Gastrocnemius medialis (tissue), 4 donors: ENCODE measurements at regions not wholly inside any gene's neighbourhood (a gene's known extent, or its start where the extent isn't known, plus 50 kb on each side); places are given as distances from the start of the nearest gene placed in this dataset.

Source experiments
- ATAC-seq, 2 donors: fragments of 150-250 bp; one replicate each; pipeline ENCODE4 v1.9.1; 2016
- DNase-seq, 2 donors: peaks; one replicate each; pipeline ENCODE4 v3.0.0-alpha.2; 2019
- H3K27ac ChIP-seq, 4 donors: fragments of 200-600 bp; sonication (generic); 1 replicate in 1 of 4; 2 replicates in 3 of 4; pipeline ENCODE4 v1.5.1; 2016 to 2018; ENCODE audit warnings: mild to moderate bottlenecking in 2 of 4, moderate library complexity in 1 of 4
- H3K27me3 ChIP-seq, 3 donors: fragments of 200-600 bp; sonication (generic) in 2 of 3; 1 replicate in 1 of 3; 2 replicates in 2 of 3; pipeline versions ENCODE4 v1.5.1 to v1.6.0; 2016 to 2019; ENCODE audit warnings: mild to moderate bottlenecking in 1 of 3, moderate library complexity in 1 of 3
- H3K36me3 ChIP-seq, 2 donors: fragments of 200-600 bp; sonication (generic) in 1 of 2; one replicate each; pipeline ENCODE4 v1.5.1; 2017 to 2018
- H3K4me1 ChIP-seq, 2 donors: fragments of 200-600 bp; sonication (generic) in 1 of 2; one replicate each; pipeline ENCODE4 v1.5.1; 2016 to 2017; ENCODE audit warnings: mild to moderate bottlenecking in 2 of 2
- H3K4me3 ChIP-seq, 4 donors: fragments of 200-600 bp; sonication (generic) in 3 of 4; 1 replicate in 1 of 4; 2 replicates in 3 of 4; pipeline ENCODE4 v1.5.1; 2016 to 2019; ENCODE audit warnings: mild to moderate bottlenecking in 2 of 4
- H3K9me3 ChIP-seq, 3 donors: fragments of 200-600 bp; sonication (generic) in 2 of 3; 1 replicate in 1 of 3; 2 replicates in 2 of 3; pipeline ENCODE4 v1.5.1; 2016 to 2019
- POLR2A ChIP-seq, 2 donors: fragments of 450-650 bp; IDR thresholded peaks; one replicate each; pipeline ENCODE4 v1.6.1; 2017; ENCODE audit warnings: antibody characterized with exemption in 2 of 2, mild to moderate bottlenecking in 2 of 2, moderate library complexity in 2 of 2
- in situ Hi-C, 4 donors: fragments of 200-750 bp; cut with MboI; loops; one replicate each; pipeline versions ENCODE4 v1.15.0 to v1.8.0; 2017; ENCODE audit warnings: low sequenced_read_pairs in 4 of 4
- intact Hi-C: fragments of 100-400 bp; cut with DNase I; formaldehyde crosslinking; loops from one replicate; pipeline ENCODE4 v1.15.1; 2023; ENCODE audit warnings: low total_unique reads
- TF ChIP-seq, protein P1 (sequence below), 5 experiments: fragments of 450-650 bp in 3 of 5; fragments of 200-600 bp in 2 of 5; sonication (generic) in 2 of 5; IDR thresholded peaks in 4 of 5; conservative IDR thresholded peaks in 1 of 5; 1 replicate in 4 of 5; 2 replicates in 1 of 5; pipeline ENCODE4 v1.5.1; 2016 to 2019; ENCODE audit warnings: antibody characterized with exemption in 5 of 5, mild to moderate bottlenecking in 3 of 5, moderate library complexity in 3 of 5

DNA sequence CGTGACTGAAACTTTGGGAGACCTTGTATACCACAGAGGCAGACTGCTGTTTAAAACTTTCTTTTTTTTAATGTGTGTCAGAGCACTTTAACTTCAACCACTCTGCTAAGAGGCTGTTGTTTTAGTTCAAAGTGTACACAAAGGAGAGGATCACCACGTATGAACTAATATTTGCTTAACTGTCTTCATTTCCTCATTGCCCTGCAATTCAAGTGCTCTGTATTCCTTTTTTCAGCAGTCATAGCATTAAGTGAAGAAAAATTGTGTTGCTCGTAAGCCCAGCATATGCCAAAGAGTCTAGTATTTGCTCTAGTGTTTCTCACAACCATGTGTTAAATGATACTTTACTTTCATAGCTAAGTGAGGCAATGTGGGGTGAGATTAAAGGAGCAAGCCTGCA lies 63.0 kb upstream of the HHIP start:
- no peak overlapping the region for H3K27ac ChIP-seq
- ATAC-seq (no peak), DNase-seq (no peak)
- no peaks in the 10 kb centered on the region for H3K9me3 ChIP-seq
- H3K4me3 ChIP-seq, result no peak overlapping the region
- H3K4me1 ChIP-seq, result no peaks in the 10 kb centered on the region
- H3K36me3 ChIP-seq, result no peaks in the 10 kb centered on the region
- no peaks in the 10 kb centered on the region for H3K27me3 ChIP-seq
- no peak for TF ChIP-seq POLR2A (IDR thresholded peaks at IDR 0.05)
- TF ChIP-seq, protein P1, sequence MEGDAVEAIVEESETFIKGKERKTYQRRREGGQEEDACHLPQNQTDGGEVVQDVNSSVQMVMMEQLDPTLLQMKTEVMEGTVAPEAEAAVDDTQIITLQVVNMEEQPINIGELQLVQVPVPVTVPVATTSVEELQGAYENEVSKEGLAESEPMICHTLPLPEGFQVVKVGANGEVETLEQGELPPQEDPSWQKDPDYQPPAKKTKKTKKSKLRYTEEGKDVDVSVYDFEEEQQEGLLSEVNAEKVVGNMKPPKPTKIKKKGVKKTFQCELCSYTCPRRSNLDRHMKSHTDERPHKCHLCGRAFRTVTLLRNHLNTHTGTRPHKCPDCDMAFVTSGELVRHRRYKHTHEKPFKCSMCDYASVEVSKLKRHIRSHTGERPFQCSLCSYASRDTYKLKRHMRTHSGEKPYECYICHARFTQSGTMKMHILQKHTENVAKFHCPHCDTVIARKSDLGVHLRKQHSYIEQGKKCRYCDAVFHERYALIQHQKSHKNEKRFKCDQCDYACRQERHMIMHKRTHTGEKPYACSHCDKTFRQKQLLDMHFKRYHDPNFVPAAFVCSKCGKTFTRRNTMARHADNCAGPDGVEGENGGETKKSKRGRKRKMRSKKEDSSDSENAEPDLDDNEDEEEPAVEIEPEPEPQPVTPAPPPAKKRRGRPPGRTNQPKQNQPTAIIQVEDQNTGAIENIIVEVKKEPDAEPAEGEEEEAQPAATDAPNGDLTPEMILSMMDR (IDR thresholded peaks at IDR 0.05 in 4 of 5, conservative IDR thresholded peaks at IDR 0.05 in 1 of 5), result no peak
- intact Hi-C loops (no loop called here), in situ Hi-C loops (no loop called here)

- Histone ChIP-seq H3K4me1 (no peaks in the 10 kb centered on the region), H3K9me3 (no peaks in the 10 kb centered on the region), H3K27me3 (no peaks in the 10 kb centered on the region), H3K36me3 (no peaks in the 10 kb centered on the region), H3K4me3 (no peak overlapping the region), H3K27ac (no peak overlapping the region)
- in situ Hi-C loops, result no loop called here
- ATAC-seq (no peak), DNase-seq (no peak)
- TF ChIP-seq, protein P1 (IDR thresholded peaks at IDR 0.05 in 4 of 5, conservative IDR thresholded peaks at IDR 0.05 in 1 of 5), result no peak
- TF ChIP-seq POLR2A (IDR thresholded peaks at IDR 0.05), result no peak
- intact Hi-C loops, result no loop called here
Measured at GRCh38 chr4:144583658-144584057, 62.3 kb upstream of the HHIP start.

DNA sequence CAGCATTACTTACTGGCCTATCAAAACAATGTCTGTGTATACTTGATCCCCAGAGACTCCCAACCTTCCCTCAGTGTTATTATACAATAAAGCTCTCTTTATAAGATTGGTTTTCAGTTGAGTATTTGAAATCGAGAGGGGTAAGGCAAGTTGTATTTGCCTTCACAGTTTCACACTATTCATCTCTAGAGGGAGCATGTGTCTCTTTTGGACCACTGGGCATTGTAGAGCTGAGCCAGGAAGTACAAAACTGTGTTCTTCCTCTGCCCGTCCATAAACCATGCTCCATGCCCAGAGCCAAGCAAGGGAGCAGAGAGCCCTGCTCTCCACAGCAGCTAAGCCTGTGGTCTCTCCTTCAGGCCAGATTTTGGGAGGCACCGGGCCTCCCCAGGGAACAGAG lies 61.5 kb upstream of the HHIP start:
- Histone ChIP-seq H3K27me3 (no peaks in the 10 kb centered on the region), H3K4me1 (no peaks in the 10 kb centered on the region), H3K27ac (no peak overlapping the region), H3K36me3 (no peaks in the 10 kb centered on the region), H3K4me3 (no peak overlapping the region), H3K9me3 (no peaks in the 10 kb centered on the region)
- in situ Hi-C loops (no loop called here), intact Hi-C loops (no loop called here)
- DNase-seq (no peak), ATAC-seq (no peak)
- TF ChIP-seq, protein P1 (IDR thresholded peaks at IDR 0.05 in 4 of 5, conservative IDR thresholded peaks at IDR 0.05 in 1 of 5), result no peak
- no peak for TF ChIP-seq POLR2A (IDR thresholded peaks at IDR 0.05)

DNA sequence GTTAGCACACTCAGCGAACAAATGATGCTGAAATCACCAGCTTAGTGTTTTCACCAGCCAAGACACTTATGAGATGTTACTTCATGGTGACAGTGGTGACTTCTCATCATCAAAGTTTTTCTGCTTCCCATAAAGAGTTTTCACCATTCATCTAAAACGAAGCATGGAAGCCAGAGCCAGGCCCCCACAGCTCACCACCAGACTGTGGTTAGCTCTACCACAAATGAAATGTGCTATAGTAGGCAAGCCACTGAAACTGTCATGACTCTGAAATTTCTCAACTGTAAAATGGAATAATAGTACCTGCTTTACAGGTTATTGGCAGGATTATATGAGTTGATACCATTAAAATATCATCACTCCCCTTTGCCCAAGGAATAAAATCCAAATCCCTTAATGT lies 56.4 kb upstream of the HHIP start:
- Histone ChIP-seq H3K4me3 (no peak overlapping the region), H3K27ac (no peak overlapping the region), H3K36me3 (no peaks in the 10 kb centered on the region), H3K4me1 (no peaks in the 10 kb centered on the region), H3K27me3 (no peaks in the 10 kb centered on the region), H3K9me3 (no peaks in the 10 kb centered on the region)
- ATAC-seq, result no peak
- no peak for TF ChIP-seq POLR2A (IDR thresholded peaks at IDR 0.05)
- TF ChIP-seq, protein P1 (IDR thresholded peaks at IDR 0.05 in 4 of 5, conservative IDR thresholded peaks at IDR 0.05 in 1 of 5), result no peak
- intact Hi-C loops (no loop called here), in situ Hi-C loops (no loop called here)
- DNase-seq, result no peak

DNA sequence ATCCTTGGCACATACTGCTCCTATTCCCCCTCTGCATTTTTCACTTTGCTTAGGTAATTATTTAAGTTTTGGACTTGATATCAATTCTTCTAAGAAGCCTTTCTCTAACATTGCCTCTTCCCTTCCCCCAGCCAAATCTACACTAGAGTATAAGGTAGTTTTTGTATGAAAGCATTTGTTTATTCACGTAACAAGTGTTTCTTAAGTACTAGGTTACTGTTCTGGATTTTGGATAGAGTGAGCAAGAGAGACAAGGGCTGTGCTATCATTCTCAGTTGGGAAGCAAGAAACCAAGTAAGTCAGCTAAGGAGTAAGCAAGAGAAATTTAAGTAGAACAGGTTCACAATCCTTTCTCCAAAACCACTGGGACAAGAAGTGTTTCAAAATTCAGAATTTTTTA lies 55.9 kb upstream of the HHIP start:
- in situ Hi-C loops, result no loop called here
- DNase-seq (no peak), ATAC-seq (no peak)
- TF ChIP-seq POLR2A (IDR thresholded peaks at IDR 0.05), result no peak
- TF ChIP-seq, protein P1 (IDR thresholded peaks at IDR 0.05 in 4 of 5, conservative IDR thresholded peaks at IDR 0.05 in 1 of 5), result no peak
- Histone ChIP-seq H3K4me1 (no peaks in the 10 kb centered on the region), H3K27ac (no peak overlapping the region), H3K4me3 (no peak overlapping the region), H3K36me3 (no peaks in the 10 kb centered on the region), H3K27me3 (no peaks in the 10 kb centered on the region), H3K9me3 (no peaks in the 10 kb centered on the region)
- intact Hi-C loops, result no loop called here
